Heart left ventricle (tissue), 16 donors: ENCODE measurements at regions not wholly inside any gene's neighbourhood (a gene's known extent, or its start where the extent isn't known, plus 50 kb on each side); places are given as distances from the start of the nearest gene placed in this dataset.

Experiments
- ATAC-seq, 4 donors: fragments of 200-7000 bp; cut with Tn5 transposase; one replicate each; pipeline ENCODE4 v1.9.1; 2020 to 2022; ENCODE audit warnings: moderate library complexity in 4 of 4, mild to moderate bottlenecking in 3 of 4, moderate number of reproducible peaks in 1 of 4
- DNase-seq, 5 donors: peaks; one replicate each; pipeline ENCODE4 v3.0.0-alpha.2; 2020
- H3K27ac ChIP-seq, 12 donors: fragments of 200-600 bp; sonication (generic) in 4 of 12; one replicate each; pipeline versions ENCODE4 v1.5.0 to v1.8.0; 2016 to 2022; ENCODE audit warnings: mild to moderate bottlenecking in 2 of 12
- H3K27me3 ChIP-seq, 9 donors: fragments of 200-600 bp; sonication (generic) in 2 of 9; one replicate each; pipeline versions ENCODE4 v1.5.1 to v1.8.0; 2016 to 2022; ENCODE audit warnings: mild to moderate bottlenecking in 3 of 9
- H3K36me3 ChIP-seq, 9 donors: fragments of 200-600 bp; sonication (generic) in 2 of 9; one replicate each; pipeline versions ENCODE4 v1.5.0 to v1.8.0; 2018 to 2022; ENCODE audit warnings: mild to moderate bottlenecking in 2 of 9
- H3K4me1 ChIP-seq, 12 donors: fragments of 200-600 bp; sonication (generic) in 4 of 12; one replicate each; pipeline versions ENCODE4 v1.5.0 to v1.8.0; 2016 to 2022; ENCODE audit warnings: mild to moderate bottlenecking in 3 of 12
- H3K4me3 ChIP-seq, 12 donors: fragments of 200-600 bp; sonication (generic) in 4 of 12; one replicate each; pipeline versions ENCODE4 v1.5.0 to v1.8.0; 2017 to 2022; ENCODE audit warnings: mild to moderate bottlenecking in 9 of 12, moderate library complexity in 4 of 12
- H3K9me3 ChIP-seq, 12 donors: fragments of 200-600 bp; sonication (generic) in 4 of 12; one replicate each; pipeline versions ENCODE4 v1.5.0 to v1.8.0; 2016 to 2022; ENCODE audit warnings: mild to moderate bottlenecking in 1 of 12
- POLR2A ChIP-seq, 2 donors: fragments of 450-650 bp; IDR thresholded peaks; one replicate each; pipeline ENCODE4 v1.6.1; 2017; ENCODE audit warnings: antibody characterized with exemption in 2 of 2, mild to moderate bottlenecking in 2 of 2, moderate library complexity in 2 of 2
- WGBS, 4 donors: extraction: QIAGEN DNeasy Blood & Tissue Kit in 2 of 4; methylation state at CpG; one replicate each; pipeline versions ENCODE4 v1.1.5 to v1.1.7; 2013 to 2018; 5-methylcytosine and 5-hydroxymethylcytosine counted together
- intact Hi-C, 10 donors: fragments of 100-400 bp; cut with DNase I; formaldehyde crosslinking; loops; one replicate each; pipeline versions ENCODE4 v1.11.1 to v1.14.2; 2022
- TF ChIP-seq, protein P1 (sequence below), 12 donors: fragments of 200-600 bp; sonication (generic) in 4 of 12; IDR thresholded peaks; one replicate each; pipeline versions ENCODE4 v1.5.0 to v1.8.0; 2018 to 2022; ENCODE audit warnings: antibody characterized with exemption in 12 of 12, mild to moderate bottlenecking in 5 of 12
- donor health status: ischemic (EF 13 %, LVEDD 7.1; RV severe dilation, severe dysfunction).
- donor health status: healthy with polysubstance abuse.
- donor health status: DM: no; HTN: yes; CAD: no.
- donor health status: DM: no; HTN: no; CAD: no.
- donor health status: ischemic (EF 25% LVEDD 6.9; RV normal size, moderate dysfunction).
- donor health status: ischemic (EF 25% LVEDD 5.7; RV mildly dilated, moderate dysfunction).
- donor health status: healthy.
- donor health status: DM: yes; HTN: yes; CAD: no.
- donor health status: ischemic (EF 35%, LVEDD 5.7; RV mildly dilated, moderate dysfunction).
- donor health status: nonischemic (EF 11% LVEDD 7.7; RV severe dilation, severe dysfunction).
- donor health status: DM: yes; HTN: yes; CAD: no.
- donor health status: PGD.
- donor health status: ischemic (EF 29% LVEDD 5.4; RV normal size, mild dysfunction).
- donor health status: nonischemic (EF 23%, LVEDD 6.1; RV moderate dilation, normal function).

DNA sequence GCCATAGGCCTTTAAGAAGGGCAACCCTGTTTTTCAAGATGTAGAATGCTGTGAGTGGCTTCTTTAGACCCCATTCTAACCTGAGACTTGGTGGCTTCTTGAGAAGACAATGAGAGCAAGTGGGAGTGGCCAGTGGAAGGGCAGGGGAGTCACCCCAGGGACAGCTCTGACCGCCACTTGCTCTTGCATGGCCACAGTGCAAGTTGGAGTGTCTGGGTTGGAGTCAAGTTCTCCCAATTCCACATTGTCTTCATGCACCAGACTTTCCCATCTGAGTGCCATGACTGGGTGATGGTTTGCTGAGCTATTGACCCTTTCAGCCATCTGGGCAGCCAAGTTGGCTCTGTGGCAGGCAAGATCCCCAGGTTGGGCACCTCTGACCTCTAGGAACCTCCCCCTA is 148.0 kb upstream of the SKOR2 start:
- Histone ChIP-seq H3K4me1 (no peaks in the 10 kb centered on the region), H3K36me3 (no peaks in the 10 kb centered on the region), H3K4me3 (no peak overlapping the region), H3K27ac (no peak overlapping the region), H3K27me3 (peaks cover 0 to 10% (median 0%) of the 10 kb centered on the region in 9 donors), H3K9me3 (peaks cover 0 to 6% (median 0%) of the 10 kb centered on the region in 12 donors)
- ATAC-seq = no peak
- WGBS, 4 donors = 58 to 100% (median 73%) methylated on average over 1 of the region's 1 CpG
- TF ChIP-seq, protein P1, sequence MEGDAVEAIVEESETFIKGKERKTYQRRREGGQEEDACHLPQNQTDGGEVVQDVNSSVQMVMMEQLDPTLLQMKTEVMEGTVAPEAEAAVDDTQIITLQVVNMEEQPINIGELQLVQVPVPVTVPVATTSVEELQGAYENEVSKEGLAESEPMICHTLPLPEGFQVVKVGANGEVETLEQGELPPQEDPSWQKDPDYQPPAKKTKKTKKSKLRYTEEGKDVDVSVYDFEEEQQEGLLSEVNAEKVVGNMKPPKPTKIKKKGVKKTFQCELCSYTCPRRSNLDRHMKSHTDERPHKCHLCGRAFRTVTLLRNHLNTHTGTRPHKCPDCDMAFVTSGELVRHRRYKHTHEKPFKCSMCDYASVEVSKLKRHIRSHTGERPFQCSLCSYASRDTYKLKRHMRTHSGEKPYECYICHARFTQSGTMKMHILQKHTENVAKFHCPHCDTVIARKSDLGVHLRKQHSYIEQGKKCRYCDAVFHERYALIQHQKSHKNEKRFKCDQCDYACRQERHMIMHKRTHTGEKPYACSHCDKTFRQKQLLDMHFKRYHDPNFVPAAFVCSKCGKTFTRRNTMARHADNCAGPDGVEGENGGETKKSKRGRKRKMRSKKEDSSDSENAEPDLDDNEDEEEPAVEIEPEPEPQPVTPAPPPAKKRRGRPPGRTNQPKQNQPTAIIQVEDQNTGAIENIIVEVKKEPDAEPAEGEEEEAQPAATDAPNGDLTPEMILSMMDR (IDR thresholded peaks at IDR 0.05) = no peak
- TF ChIP-seq POLR2A (IDR thresholded peaks at IDR 0.05) = no peak
- intact Hi-C loops = no loop called here
- DNase-seq = peak in 1 of 5 donors; percentile 52

GRCh38 chr18:47397671-47398319 is 146.3 kb upstream of the SKOR2 start:
- Histone ChIP-seq H3K27me3 (peaks cover 0 to 10% (median 0%) of the 10 kb centered on the region in 9 donors), H3K4me1 (no peaks in the 10 kb centered on the region)
- ATAC-seq = no peak

DNA sequence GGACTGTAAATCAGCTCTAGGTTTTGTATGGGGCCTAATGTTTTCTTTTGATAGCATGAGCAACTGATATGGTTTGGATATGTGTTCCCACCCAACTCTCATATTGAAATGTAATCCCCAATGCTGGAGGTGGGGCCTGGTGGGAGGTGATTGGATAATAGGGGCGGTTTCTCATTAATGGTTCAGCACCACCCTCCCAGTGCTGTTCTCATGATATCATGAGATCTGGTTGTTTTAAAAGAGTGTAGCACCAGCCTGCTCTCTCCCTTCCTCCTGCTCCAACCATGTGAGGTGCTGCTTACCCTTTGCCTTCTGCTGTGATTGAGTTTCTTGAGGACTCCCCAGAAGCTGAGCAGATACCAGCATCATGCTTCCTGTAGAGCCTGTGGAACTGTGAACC is 140.2 kb upstream of the SKOR2 start:
- Histone ChIP-seq H3K9me3 (no peaks in the 10 kb centered on the region), H3K36me3 (no peaks in the 10 kb centered on the region), H3K4me1 (peaks cover 0 to 6% (median 0%) of the 10 kb centered on the region in 12 donors), H3K27ac (no peak overlapping the region), H3K4me3 (no peak overlapping the region), H3K27me3 (no peaks in the 10 kb centered on the region)
- TF ChIP-seq, protein P1 (IDR thresholded peaks at IDR 0.05) = no peak
- intact Hi-C loops = no loop called here
- WGBS, 4 donors = 89 to 100% (median 95%) methylated on average over 1 of the region's 1 CpG
- ATAC-seq (no peak), DNase-seq (no peak)

More at GRCh38 chr18:47397671-47398319, 146.3 kb upstream of the SKOR2 start:
- TF ChIP-seq, protein P1 (IDR thresholded peaks at IDR 0.05) = peak in 2 of 12 donors; percentile 6 to 22
- no peak for TF ChIP-seq POLR2A (IDR thresholded peaks at IDR 0.05)
- Histone ChIP-seq H3K4me3 (no peak overlapping the region), H3K27ac (no peak overlapping the region), H3K36me3 (no peaks in the 10 kb centered on the region), H3K9me3 (peaks cover 0 to 6% (median 0%) of the 10 kb centered on the region in 12 donors)
- DNase-seq = no peak
- 26 to 31% (median 30%) methylated on average over 9 of the region's 9 CpGs for WGBS, 4 donors
- intact Hi-C loops = no loop called here

DNA sequence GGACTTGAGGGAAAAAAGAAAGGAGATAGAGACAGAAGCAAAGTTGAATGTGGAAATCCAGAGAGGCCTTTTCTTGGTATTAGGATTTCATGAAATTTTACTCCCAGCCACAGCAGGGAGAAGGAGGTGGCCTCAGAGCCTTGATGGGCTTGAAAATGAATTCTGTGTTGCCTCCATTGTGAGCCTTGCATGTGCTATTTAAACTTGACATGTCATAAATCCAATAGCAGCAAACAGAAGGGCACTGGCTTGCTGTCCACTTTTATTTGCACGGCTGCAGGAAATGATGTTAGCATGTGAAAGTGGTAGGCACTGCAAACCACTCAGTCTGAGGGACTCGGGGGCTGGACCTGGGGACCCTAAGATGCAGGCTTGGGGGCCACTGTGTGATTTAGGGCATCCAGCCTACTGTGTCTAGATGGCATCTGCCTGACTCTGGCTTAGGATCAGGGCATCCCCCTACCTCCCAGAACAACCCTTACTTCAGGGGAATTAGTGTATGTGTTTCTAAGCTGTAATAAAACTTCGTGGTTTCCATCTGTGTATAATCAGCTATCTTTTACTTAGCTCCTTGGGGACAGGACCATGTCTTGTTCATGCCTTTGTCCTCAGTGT is 139.1 kb upstream of the SKOR2 start:
- ATAC-seq = no peak
- DNase-seq = no peak
- H3K36me3 ChIP-seq = no peaks in the 10 kb centered on the region
- peaks cover 0 to 6% (median 0%) of the 10 kb centered on the region in 12 donors for H3K4me1 ChIP-seq
- TF ChIP-seq, protein P1 (IDR thresholded peaks at IDR 0.05) = no peak
- TF ChIP-seq POLR2A (IDR thresholded peaks at IDR 0.05) = no peak
- no peaks in the 10 kb centered on the region for H3K27me3 ChIP-seq
- no peak overlapping the region for H3K4me3 ChIP-seq
- peaks cover 0 to 6% (median 0%) of the 10 kb centered on the region in 12 donors for H3K9me3 ChIP-seq
- 53 to 72% (median 67%) methylated on average over 3 of the region's 3 CpGs for WGBS, 4 donors
- intact Hi-C loops = no loop called here
- H3K27ac ChIP-seq = no peak overlapping the region
